CD4-positive, CD25-positive, alpha-beta regulatory T cell (primary cell): ENCODE measurements at regions not wholly inside any gene's neighbourhood (a gene's known extent, or its start where the extent isn't known, plus 50 kb on each side); places are given as distances from the start of the nearest gene placed in this dataset.

Source experiments
- ATAC-seq, 2 donors: fragments of 150-1000 bp; cut with Tn5 transposase; one replicate each; pipeline ENCODE4 v1.10.0; 2021; ENCODE audit warnings: low read depth in 2 of 2, moderate number of reproducible peaks in 2 of 2, moderate library complexity in 1 of 2
- DNase-seq, 3 donors: peaks; one replicate each; pipeline versions ENCODE4 v3.0.0 to v3.0.0-alpha.2; 2012 to 2022; ENCODE audit warnings: mixed read lengths in 1 of 3
- H3K27ac ChIP-seq: one replicate; pipeline ENCODE4 v1.7.0; 2013; ENCODE audit warnings: mild to moderate bottlenecking, low read length; ENCODE audit not compliant: insufficient read depth, poor library complexity, severe bottlenecking
- H3K27me3 ChIP-seq: one replicate; pipeline ENCODE4 v1.7.0; 2013; ENCODE audit warnings: low read length; ENCODE audit not compliant: control insufficient read depth, insufficient read depth
- H3K36me3 ChIP-seq: one replicate; pipeline ENCODE4 v1.7.0; 2013; ENCODE audit warnings: mild to moderate bottlenecking, low read length, moderate library complexity; ENCODE audit not compliant: control insufficient read depth, insufficient read depth
- H3K4me1 ChIP-seq: 2 replicates; pipeline ENCODE4 v1.7.0; 2013; ENCODE audit warnings: mild to moderate bottlenecking, low read length; ENCODE audit not compliant: insufficient read depth, control insufficient read depth, poor library complexity, severe bottlenecking
- H3K4me3 ChIP-seq: one replicate; pipeline ENCODE4 v1.7.0; 2013; ENCODE audit warnings: low read depth, mild to moderate bottlenecking, low read length, moderate library complexity
- H3K9me3 ChIP-seq, 2 experiments: 1 replicate in 1 of 2; 2 replicates in 1 of 2; pipeline ENCODE4 v1.7.0; 2013; ENCODE audit warnings: low read length in 2 of 2, mild to moderate bottlenecking in 1 of 2, moderate library complexity in 1 of 2; ENCODE audit not compliant: control insufficient read depth in 2 of 2
- H3K27ac Mint-ChIP-seq, 3 donors: one replicate each; pipeline ENCODE4 v1.8.0; 2020 to 2022; ENCODE audit warnings: mild to moderate bottlenecking in 3 of 3, mixed read lengths in 3 of 3, moderate library complexity in 2 of 3
- H3K27me3 Mint-ChIP-seq: one replicate; pipeline ENCODE4 v1.8.0; 2022; ENCODE audit warnings: mild to moderate bottlenecking, mixed read lengths
- H3K36me3 Mint-ChIP-seq: one replicate; pipeline ENCODE4 v1.8.0; 2020; ENCODE audit warnings: mixed read lengths
- H3K4me1 Mint-ChIP-seq, 4 donors: one replicate each; pipeline ENCODE4 v1.8.0; 2020 to 2022; ENCODE audit warnings: mixed read lengths in 4 of 4, mild to moderate bottlenecking in 1 of 4
- H3K4me3 Mint-ChIP-seq, 4 donors: one replicate each; pipeline ENCODE4 v1.8.0; 2020 to 2022; ENCODE audit warnings: mild to moderate bottlenecking in 4 of 4, mixed read lengths in 4 of 4, moderate library complexity in 3 of 4
- H3K9me3 Mint-ChIP-seq, 7 donors: one replicate each; pipeline ENCODE4 v1.8.0; 2020 to 2022; ENCODE audit warnings: mixed read lengths in 7 of 7, mild to moderate bottlenecking in 3 of 7, moderate library complexity in 2 of 7

- Mint-ChIP-seq H3K36me3 (no peaks in the 10 kb centered on the region), H3K4me1 (peaks cover 0 to 5% (median 0%) of the 10 kb centered on the region in 4 donors), H3K9me3 (no peaks in the 10 kb centered on the region), H3K27ac (no peak overlapping the region), H3K4me3 (no peak overlapping the region), H3K27me3 (peaks cover 31% of the 10 kb centered on the region)
- ATAC-seq (no peak), DNase-seq (no peak)
- Histone ChIP-seq H3K9me3 (no peaks in the 10 kb centered on the region), H3K4me1 (no peaks in the 10 kb centered on the region), H3K27me3 (peaks cover 5% of the 10 kb centered on the region), H3K4me3 (no peak overlapping the region), H3K27ac (no peak overlapping the region), H3K36me3 (no peaks in the 10 kb centered on the region)
These were observed 349.4 kb downstream of the PREX1 start for GRCh38 chr20:48478370-48478769.

GRCh38 chr20:48476854-48477253 is 350.9 kb downstream of the PREX1 start:
- Mint-ChIP-seq H3K9me3 (no peaks in the 10 kb centered on the region), H3K27ac (no peak overlapping the region), H3K36me3 (no peaks in the 10 kb centered on the region), H3K4me3 (no peak overlapping the region), H3K4me1 (peaks cover 0 to 5% (median 0%) of the 10 kb centered on the region in 4 donors), H3K27me3 (peaks cover 31% of the 10 kb centered on the region)
- H3K27ac ChIP-seq, result no peak overlapping the region
- H3K36me3 ChIP-seq, result no peaks in the 10 kb centered on the region
- no peak for DNase-seq
- H3K4me3 ChIP-seq, result no peak overlapping the region
- no peaks in the 10 kb centered on the region for H3K9me3 ChIP-seq
- no peaks in the 10 kb centered on the region for H3K4me1 ChIP-seq
- no peak for ATAC-seq
- peaks cover 5% of the 10 kb centered on the region for H3K27me3 ChIP-seq

GRCh38 chr20:48474022-48474421 is 353.8 kb downstream of the PREX1 start:
- Mint-ChIP-seq H3K27me3 (peaks cover 19% of the 10 kb centered on the region), H3K9me3 (no peaks in the 10 kb centered on the region), H3K4me3 (no peak overlapping the region), H3K36me3 (no peaks in the 10 kb centered on the region), H3K27ac (no peak overlapping the region), H3K4me1 (no peaks in the 10 kb centered on the region)
- H3K4me1 ChIP-seq, result no peaks in the 10 kb centered on the region
- no peak overlapping the region for H3K27ac ChIP-seq
- no peak for DNase-seq
- no peak overlapping the region for H3K4me3 ChIP-seq
- H3K27me3 ChIP-seq, result no peaks in the 10 kb centered on the region
- no peaks in the 10 kb centered on the region for H3K9me3 ChIP-seq
- H3K36me3 ChIP-seq, result no peaks in the 10 kb centered on the region
- no peak for ATAC-seq

- peaks cover 13% of the 10 kb centered on the region for H3K27me3 Mint-ChIP-seq
- H3K4me1 ChIP-seq, result no peaks in the 10 kb centered on the region
- no peak overlapping the region for H3K27ac ChIP-seq
- no peaks in the 10 kb centered on the region for H3K9me3 Mint-ChIP-seq
- H3K27me3 ChIP-seq, result no peaks in the 10 kb centered on the region
- H3K36me3 ChIP-seq, result no peaks in the 10 kb centered on the region
- H3K4me3 ChIP-seq, result no peak overlapping the region
- no peaks in the 10 kb centered on the region for H3K36me3 Mint-ChIP-seq
- ATAC-seq (no peak), DNase-seq (no peak)
- no peak overlapping the region for H3K27ac Mint-ChIP-seq
- H3K4me3 Mint-ChIP-seq, result no peak overlapping the region
- peaks cover 0 to 2% (median 0%) of the 10 kb centered on the region in 4 donors for H3K4me1 Mint-ChIP-seq
- no peaks in the 10 kb centered on the region for H3K9me3 ChIP-seq
These were observed 355.9 kb downstream of the PREX1 start for GRCh38 chr20:48471759-48472408.

- H3K36me3 Mint-ChIP-seq, result no peaks in the 10 kb centered on the region
- Histone ChIP-seq H3K9me3 (no peaks in the 10 kb centered on the region), H3K27ac (no peak overlapping the region), H3K27me3 (no peaks in the 10 kb centered on the region), H3K4me1 (no peaks in the 10 kb centered on the region), H3K4me3 (no peak overlapping the region), H3K36me3 (no peaks in the 10 kb centered on the region)
- no peak overlapping the region for H3K4me3 Mint-ChIP-seq
- peaks cover 0 to 2% (median 0%) of the 10 kb centered on the region in 4 donors for H3K4me1 Mint-ChIP-seq
- DNase-seq (no peak), ATAC-seq (no peak)
- H3K9me3 Mint-ChIP-seq, result no peaks in the 10 kb centered on the region
- H3K27me3 Mint-ChIP-seq, result peaks cover 9% of the 10 kb centered on the region
- no peak overlapping the region for H3K27ac Mint-ChIP-seq
These were observed 356.6 kb downstream of the PREX1 start for GRCh38 chr20:48471176-48471575.

- H3K27ac Mint-ChIP-seq, result no peak overlapping the region
- H3K9me3 Mint-ChIP-seq, result no peaks in the 10 kb centered on the region
These were observed 357.7 kb downstream of the PREX1 start for GRCh38 chr20:48470141-48470540.

GRCh38 chr20:48469026-48469425 is 358.8 kb downstream of the PREX1 start:
- Histone ChIP-seq H3K4me1 (no peaks in the 10 kb centered on the region), H3K36me3 (no peaks in the 10 kb centered on the region), H3K4me3 (no peak overlapping the region), H3K27me3 (no peaks in the 10 kb centered on the region), H3K9me3 (no peaks in the 10 kb centered on the region), H3K27ac (no peak overlapping the region)
- Mint-ChIP-seq H3K36me3 (no peaks in the 10 kb centered on the region), H3K4me1 (peaks cover 0 to 2% (median 0%) of the 10 kb centered on the region in 4 donors), H3K4me3 (no peak overlapping the region), H3K27ac (no peak overlapping the region), H3K27me3 (peaks cover 4% of the 10 kb centered on the region), H3K9me3 (no peaks in the 10 kb centered on the region)
- ATAC-seq, result no peak
- no peak for DNase-seq

More at GRCh38 chr20:48470141-48470540, 357.7 kb downstream of the PREX1 start:
- DNase-seq (no peak), ATAC-seq (no peak)
- H3K4me1 ChIP-seq, result no peaks in the 10 kb centered on the region
- H3K27me3 ChIP-seq, result no peaks in the 10 kb centered on the region
- Mint-ChIP-seq H3K4me1 (peaks cover 0 to 2% (median 0%) of the 10 kb centered on the region in 4 donors), H3K36me3 (no peaks in the 10 kb centered on the region), H3K4me3 (no peak overlapping the region), H3K27me3 (peaks cover 4% of the 10 kb centered on the region)
- H3K27ac ChIP-seq, result no peak overlapping the region
- no peaks in the 10 kb centered on the region for H3K36me3 ChIP-seq
- no peak overlapping the region for H3K4me3 ChIP-seq
- H3K9me3 ChIP-seq, result no peaks in the 10 kb centered on the region

- Mint-ChIP-seq H3K4me1 (peaks cover 0 to 2% (median 0%) of the 10 kb centered on the region in 4 donors), H3K36me3 (no peaks in the 10 kb centered on the region), H3K4me3 (no peak overlapping the region), H3K27ac (no peak overlapping the region), H3K9me3 (no peaks in the 10 kb centered on the region), H3K27me3 (peaks cover 4% of the 10 kb centered on the region)
- Histone ChIP-seq H3K4me1 (no peaks in the 10 kb centered on the region), H3K27me3 (no peaks in the 10 kb centered on the region), H3K4me3 (no peak overlapping the region), H3K27ac (no peak overlapping the region), H3K9me3 (no peaks in the 10 kb centered on the region), H3K36me3 (no peaks in the 10 kb centered on the region)
- ATAC-seq (no peak), DNase-seq (no peak)
These were observed 359.2 kb downstream of the PREX1 start for GRCh38 chr20:48468571-48468970.
